Kidney (tissue), 13 donors: ENCODE measurements at regions not wholly inside any gene's neighbourhood (a gene's known extent, or its start where the extent isn't known, plus 50 kb on each side); places are given as distances from the start of the nearest gene placed in this dataset.

Experiments used
- DNase-seq, 5 donors: peaks; one replicate each; pipeline ENCODE4 v3.0.0-alpha.2; 2013 to 2020
- FAIRE-seq: peaks from 2 replicates; lab custom pipeline; 2012; peaks lifted over from hg19 to GRCh38; lab: Jason Lieb, UNC
- H3K27ac ChIP-seq, 2 donors: one replicate each; pipeline ENCODE4 v1.7.0; 2013; ENCODE audit warnings: low read depth in 2 of 2, low read length in 2 of 2, inconsistent platforms in 1 of 2
- H3K27me3 ChIP-seq: one replicate; pipeline ENCODE4 v1.7.1; 2013; ENCODE audit warnings: low read length, inconsistent platforms; ENCODE audit not compliant: control insufficient read depth, insufficient read depth
- H3K36me3 ChIP-seq, 3 donors: one replicate each; pipeline versions ENCODE4 v1.7.0 to v1.7.1; 2013; ENCODE audit warnings: low read length in 3 of 3, control low read depth in 1 of 3, inconsistent platforms in 1 of 3; ENCODE audit not compliant: insufficient read depth in 3 of 3, control insufficient read depth in 2 of 3
- H3K4me1 ChIP-seq, 3 donors: one replicate each; pipeline versions ENCODE4 v1.7.0 to v1.7.1; 2013; ENCODE audit warnings: low read length in 3 of 3, inconsistent platforms in 1 of 3, low read depth in 1 of 3; ENCODE audit not compliant: control insufficient read depth in 2 of 3, insufficient read depth in 2 of 3
- H3K4me3 ChIP-seq, 3 donors: one replicate each; pipeline versions ENCODE4 v1.7.0 to v1.8.1; 2013; ENCODE audit warnings: low read length in 3 of 3, control low read depth in 1 of 3, inconsistent platforms in 1 of 3
- H3K9ac ChIP-seq, 3 donors: one replicate each; pipeline versions ENCODE4 v1.7.0 to v1.7.1; 2013; ENCODE audit warnings: low read length in 3 of 3, control low read depth in 1 of 3, inconsistent platforms in 1 of 3
- H3K9me3 ChIP-seq, 3 donors: one replicate each; pipeline versions ENCODE4 v1.7.0 to v1.7.1; 2013; ENCODE audit warnings: low read length in 3 of 3, control low read depth in 1 of 3, inconsistent platforms in 1 of 3; ENCODE audit not compliant: control insufficient read depth in 2 of 3, insufficient read depth in 1 of 3
- intact Hi-C: fragments of 100-400 bp; cut with DNase I; formaldehyde crosslinking; loops from one replicate; pipeline ENCODE4 v1.11.1; 2022
- TF ChIP-seq, protein P1 (sequence below): IDR thresholded peaks from 3 replicates; pipeline ENCODE4 v1.5.1; 2012; ENCODE audit warnings: mild to moderate bottlenecking, moderate library complexity, borderline replicate concordance; ENCODE audit not compliant: insufficient read depth; ENCODE audit errors: extremely low read depth
- donor health status: control.
- donor health status: control.
- donor health status: control.
- donor health status: control.
- donor health status: control.
- donor health status: DM: yes; HTN: yes; CAD: no.
- donor health status: Normal renal cell carcinoma (clear cell type).

DNA sequence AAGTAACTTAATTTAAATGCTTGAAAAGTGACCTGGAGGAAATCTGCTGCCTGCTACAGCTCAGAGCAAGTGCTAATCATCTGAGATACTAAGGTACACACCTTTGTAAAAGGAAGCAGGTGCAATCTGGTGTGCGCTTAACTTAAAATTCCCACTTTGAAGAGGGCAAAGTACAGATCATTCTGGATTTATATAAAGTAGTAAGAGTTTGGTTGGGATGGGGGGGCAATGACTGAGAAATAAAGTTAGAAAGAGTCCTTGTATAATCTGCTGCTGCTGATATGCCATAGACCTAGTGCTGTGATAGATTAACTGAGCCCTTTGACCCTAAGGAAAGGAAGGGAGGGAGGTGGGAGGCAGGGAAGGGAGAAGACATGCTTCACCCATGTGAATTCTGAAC lies 141.0 kb downstream of the MTNR1A start:
- H3K9me3 ChIP-seq: no peaks in the 10 kb centered on the region
- FAIRE-seq: no peak
- H3K4me3 ChIP-seq: no peak overlapping the region
- peak in 2 of 5 donors; percentile 21 to 23 for DNase-seq
- H3K27me3 ChIP-seq: no peaks in the 10 kb centered on the region
- TF ChIP-seq, protein P1, sequence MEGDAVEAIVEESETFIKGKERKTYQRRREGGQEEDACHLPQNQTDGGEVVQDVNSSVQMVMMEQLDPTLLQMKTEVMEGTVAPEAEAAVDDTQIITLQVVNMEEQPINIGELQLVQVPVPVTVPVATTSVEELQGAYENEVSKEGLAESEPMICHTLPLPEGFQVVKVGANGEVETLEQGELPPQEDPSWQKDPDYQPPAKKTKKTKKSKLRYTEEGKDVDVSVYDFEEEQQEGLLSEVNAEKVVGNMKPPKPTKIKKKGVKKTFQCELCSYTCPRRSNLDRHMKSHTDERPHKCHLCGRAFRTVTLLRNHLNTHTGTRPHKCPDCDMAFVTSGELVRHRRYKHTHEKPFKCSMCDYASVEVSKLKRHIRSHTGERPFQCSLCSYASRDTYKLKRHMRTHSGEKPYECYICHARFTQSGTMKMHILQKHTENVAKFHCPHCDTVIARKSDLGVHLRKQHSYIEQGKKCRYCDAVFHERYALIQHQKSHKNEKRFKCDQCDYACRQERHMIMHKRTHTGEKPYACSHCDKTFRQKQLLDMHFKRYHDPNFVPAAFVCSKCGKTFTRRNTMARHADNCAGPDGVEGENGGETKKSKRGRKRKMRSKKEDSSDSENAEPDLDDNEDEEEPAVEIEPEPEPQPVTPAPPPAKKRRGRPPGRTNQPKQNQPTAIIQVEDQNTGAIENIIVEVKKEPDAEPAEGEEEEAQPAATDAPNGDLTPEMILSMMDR: no peak
- intact Hi-C loops: no loop called here
- no peak overlapping the region for H3K27ac ChIP-seq
- no peaks in the 10 kb centered on the region for H3K4me1 ChIP-seq
- H3K36me3 ChIP-seq: no peaks in the 10 kb centered on the region
- no peak overlapping the region for H3K9ac ChIP-seq

DNA sequence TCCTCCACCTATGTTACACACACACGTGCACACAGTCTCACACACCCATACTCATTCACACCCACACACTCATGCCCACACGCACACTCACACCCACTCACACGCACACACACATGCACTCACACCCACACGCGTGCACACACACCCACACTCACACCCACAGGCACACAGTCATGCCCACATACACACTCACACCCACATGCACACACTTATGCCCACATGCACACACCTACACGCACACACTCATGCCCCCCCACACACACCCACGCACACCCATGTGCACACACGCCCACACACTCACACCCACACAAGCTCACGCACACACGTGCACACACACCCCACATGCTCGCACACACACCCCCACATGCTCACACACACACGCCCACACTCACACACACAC lies 140.0 kb downstream of the F11 start:
- peaks cover 0 to 9% (median 2%) of the 10 kb centered on the region in 3 donors for H3K4me1 ChIP-seq
- H3K9me3 ChIP-seq: no peaks in the 10 kb centered on the region
- no peak overlapping the region for H3K9ac ChIP-seq
- DNase-seq: no peak
- H3K27ac ChIP-seq: no peak overlapping the region
- H3K4me3 ChIP-seq: no peak overlapping the region
- no peak for FAIRE-seq
- no peaks in the 10 kb centered on the region for H3K27me3 ChIP-seq
- TF ChIP-seq, protein P1: no peak
- no peaks in the 10 kb centered on the region for H3K36me3 ChIP-seq
- intact Hi-C loops: no loop called here

DNA sequence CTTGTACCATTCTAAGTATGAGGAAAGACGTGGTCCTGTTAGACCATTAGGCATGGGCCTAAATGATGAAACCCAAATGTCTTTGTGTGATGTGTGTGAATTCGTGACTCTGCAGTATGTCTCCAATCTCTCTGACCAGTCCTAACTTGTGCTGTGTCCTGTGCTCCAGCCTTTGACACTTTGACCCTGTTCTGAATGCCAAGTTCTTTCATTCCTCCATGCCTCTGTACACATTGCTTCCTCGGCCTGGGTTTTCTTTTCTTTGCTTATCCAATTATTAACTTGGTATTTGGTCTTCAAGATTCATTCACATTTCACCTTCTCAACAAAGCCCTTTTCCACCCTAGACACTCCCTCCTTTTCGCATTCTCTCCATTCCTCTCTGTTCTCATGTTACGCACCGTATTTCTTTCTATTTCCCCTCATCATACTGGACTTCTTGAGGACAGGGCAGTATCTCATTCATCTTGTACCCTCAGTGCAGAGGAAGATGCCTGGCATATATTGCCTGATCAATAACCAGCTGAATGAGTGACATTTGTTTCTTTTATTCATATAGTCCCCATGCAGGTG lies 138.7 kb downstream of the F11 start:
- FAIRE-seq (no peak), DNase-seq (peak in 1 of 5 donors; percentile 13)
- no peaks in the 10 kb centered on the region for H3K9me3 ChIP-seq
- H3K27ac ChIP-seq: no peak overlapping the region
- TF ChIP-seq, protein P1: no peak
- no peak overlapping the region for H3K9ac ChIP-seq
- peaks cover 0 to 9% (median 2%) of the 10 kb centered on the region in 3 donors for H3K4me1 ChIP-seq
- intact Hi-C loops: no loop called here
- H3K4me3 ChIP-seq: peak overlapping the region in 1 of 3 donors; percentile 33
- no peaks in the 10 kb centered on the region for H3K36me3 ChIP-seq
- H3K27me3 ChIP-seq: no peaks in the 10 kb centered on the region

DNA sequence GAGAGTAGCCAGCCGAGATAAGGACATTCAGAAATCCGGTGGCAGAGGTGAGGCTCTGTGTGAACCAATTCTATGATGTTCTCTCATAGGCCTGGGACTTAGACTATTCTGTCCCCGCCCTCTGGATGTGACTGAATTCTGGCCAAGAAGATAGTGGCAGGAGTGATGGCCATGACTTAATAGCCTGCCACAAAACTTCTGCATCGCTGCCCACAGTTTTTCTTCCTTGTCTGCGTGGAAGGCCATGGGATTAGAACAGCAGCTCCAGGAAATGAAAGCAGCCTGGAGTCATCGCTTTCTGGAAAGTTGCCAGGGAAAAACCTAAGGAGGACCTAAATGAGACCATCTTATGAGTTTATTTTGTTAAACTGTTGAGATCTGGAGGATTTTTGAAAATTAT lies 134.7 kb downstream of the F11 start:
- Histone ChIP-seq H3K36me3 (no peaks in the 10 kb centered on the region), H3K4me1 (peaks cover 0 to 9% (median 0%) of the 10 kb centered on the region in 3 donors), H3K27ac (no peak overlapping the region), H3K27me3 (no peaks in the 10 kb centered on the region), H3K4me3 (no peak overlapping the region), H3K9ac (no peak overlapping the region), H3K9me3 (no peaks in the 10 kb centered on the region)
- DNase-seq (peak in 1 of 5 donors; percentile 6), FAIRE-seq (no peak)
- intact Hi-C loops: no loop called here
- TF ChIP-seq, protein P1: no peak
